Esophagus muscularis mucosa (tissue), 4 donors: ENCODE measurements at regions not wholly inside any gene's neighbourhood (a gene's known extent, or its start where the extent isn't known, plus 50 kb on each side); places are given as distances from the start of the nearest gene placed in this dataset.
A peak's percentile ranks its signal among the peaks of the same experiment; 100 is the strongest.

Experiments used
- DNase-seq: peaks from one replicate; pipeline ENCODE4 v3.0.0-alpha.2; 2017; ENCODE audit errors: extremely low spot score
- H3K27ac ChIP-seq, 4 donors: fragments of 200-600 bp; sonication (generic); replicated peaks in 1 of 4; 1 replicate in 3 of 4; 2 replicates in 1 of 4; pipeline ENCODE4 v1.5.1; 2016 to 2019; ENCODE audit warnings: mild to moderate bottlenecking in 1 of 4
- H3K27me3 ChIP-seq, 4 donors: fragments of 200-600 bp; sonication (generic); one replicate each; pipeline versions ENCODE4 v1.5.1 to v1.6.0; 2016 to 2019
- H3K36me3 ChIP-seq, 4 donors: fragments of 200-600 bp; sonication (generic); one replicate each; pipeline ENCODE4 v1.5.1; 2016 to 2019
- H3K4me1 ChIP-seq, 4 donors: fragments of 200-600 bp; sonication (generic); one replicate each; pipeline ENCODE4 v1.5.1; 2016 to 2019
- H3K4me3 ChIP-seq, 4 donors: fragments of 200-600 bp; sonication (generic); 1 replicate in 2 of 4; 2 replicates in 2 of 4; pipeline ENCODE4 v1.5.1; 2016 to 2019; ENCODE audit warnings: mild to moderate bottlenecking in 4 of 4, moderate library complexity in 1 of 4
- H3K9me3 ChIP-seq, 4 donors: fragments of 200-600 bp; sonication (generic); 1 replicate in 3 of 4; 2 replicates in 1 of 4; pipeline ENCODE4 v1.5.1; 2016 to 2019
- CTCF ChIP-seq, 3 experiments: fragments of 200-600 bp in 2 of 3; fragments of 450-650 bp in 1 of 3; sonication (generic) in 2 of 3; IDR thresholded peaks; one replicate each; pipeline ENCODE4 v1.5.1; 2017 to 2019; ENCODE audit warnings: antibody characterized with exemption in 3 of 3, mild to moderate bottlenecking in 2 of 3, moderate library complexity in 1 of 3
- EP300 ChIP-seq: sonication (generic); formaldehyde crosslinking; IDR thresholded peaks from one replicate; pipeline ENCODE4 v1.6.1; 2017; ENCODE audit warnings: antibody characterized with exemption
- POLR2A ChIP-seq: fragments of 450-650 bp; IDR thresholded peaks from one replicate; pipeline ENCODE4 v1.6.1; 2017; ENCODE audit warnings: antibody characterized with exemption, moderate library complexity, mild to moderate bottlenecking, low read depth
- POLR2AphosphoS5 ChIP-seq, 2 donors: sonication (generic); formaldehyde crosslinking; IDR thresholded peaks; one replicate each; pipeline ENCODE4 v1.6.1; 2017; ENCODE audit warnings: antibody characterized with exemption in 2 of 2
- WGBS: methylation state at CpG from one replicate; pipeline ENCODE4 v1.1.5; 2018; 5-methylcytosine and 5-hydroxymethylcytosine counted together
- intact Hi-C: fragments of 100-400 bp; cut with DNase I; formaldehyde crosslinking; loops from one replicate; pipeline ENCODE4 v1.15.1; 2023

GRCh38 chr22:22753526-22754267 lies 109.3 kb downstream of the GGTLC2 start:
- WGBS, result 25% methylated on average over 7 of the region's 7 CpGs
- TF ChIP-seq POLR2A (no peak), CTCF (IDR thresholded peaks at IDR 0.05) (peak; percentile 34 to 53 (median 34))
- Histone ChIP-seq H3K4me1 (no peaks in the 10 kb centered on the region), H3K9me3 (no peaks in the 10 kb centered on the region), H3K27me3 (peaks cover 0 to 13% (median 0%) of the 10 kb centered on the region in 4 donors), H3K27ac (no peak overlapping the region), H3K36me3 (no peaks in the 10 kb centered on the region), H3K4me3 (no peak overlapping the region)
- no peak for DNase-seq
- intact Hi-C loops, result no loop called here

- TF ChIP-seq POLR2A (no peak), POLR2AphosphoS5 (IDR thresholded peaks at IDR 0.05) (no peak), EP300 (no peak), CTCF (IDR thresholded peaks at IDR 0.05) (no peak)
- no peaks in the 10 kb centered on the region for H3K9me3 ChIP-seq
- H3K36me3 ChIP-seq, result no peaks in the 10 kb centered on the region
- H3K4me3 ChIP-seq, result no peak overlapping the region
- no peak for DNase-seq
- no peaks in the 10 kb centered on the region for H3K4me1 ChIP-seq
- 95% methylated on average over 3 of the region's 3 CpGs for WGBS
- intact Hi-C loops, result no loop called here
- H3K27ac ChIP-seq, result no peak overlapping the region
- peaks cover 0 to 13% (median 0%) of the 10 kb centered on the region in 4 donors for H3K27me3 ChIP-seq
Measured at GRCh38 chr22:22754268-22754657, 109.8 kb downstream of the GGTLC2 start.

- no peak overlapping the region for H3K4me3 ChIP-seq
- intact Hi-C loops, result no loop called here
- 78% methylated on average over 6 of the region's 8 CpGs for WGBS
- H3K27me3 ChIP-seq, result peaks cover 0 to 13% (median 0%) of the 10 kb centered on the region in 4 donors
- no peak for TF ChIP-seq POLR2AphosphoS5 (IDR thresholded peaks at IDR 0.05)
- TF ChIP-seq CTCF (IDR thresholded peaks at IDR 0.05), result no peak
- no peak for TF ChIP-seq POLR2A
- TF ChIP-seq EP300, result no peak
- no peaks in the 10 kb centered on the region for H3K4me1 ChIP-seq
- no peak overlapping the region for H3K27ac ChIP-seq
- H3K36me3 ChIP-seq, result no peaks in the 10 kb centered on the region
- no peaks in the 10 kb centered on the region for H3K9me3 ChIP-seq
- no peak for DNase-seq
Measured at GRCh38 chr22:22754961-22755777, 110.8 kb downstream of the GGTLC2 start.

GRCh38 chr22:22755778-22756100 lies 111.3 kb downstream of the GGTLC2 start:
- H3K36me3 ChIP-seq, result no peaks in the 10 kb centered on the region
- no peak for DNase-seq
- H3K9me3 ChIP-seq, result no peaks in the 10 kb centered on the region
- no peak overlapping the region for H3K4me3 ChIP-seq
- peaks cover 0 to 13% (median 0%) of the 10 kb centered on the region in 4 donors for H3K27me3 ChIP-seq
- intact Hi-C loops, result no loop called here
- no peaks in the 10 kb centered on the region for H3K4me1 ChIP-seq
- H3K27ac ChIP-seq, result no peak overlapping the region
- no peak for TF ChIP-seq POLR2A
- TF ChIP-seq EP300, result no peak
- TF ChIP-seq POLR2AphosphoS5 (IDR thresholded peaks at IDR 0.05), result no peak
- TF ChIP-seq CTCF (IDR thresholded peaks at IDR 0.05), result no peak
